LNCAP (cell line): ENCODE measurements at regions not wholly inside any gene's neighbourhood (a gene's known extent, or its start where the extent isn't known, plus 50 kb on each side); places are given as distances from the start of the nearest gene placed in this dataset.

Experiments
- TF ChIP-seq, protein P1 (sequence below): fragments of 450-650 bp; IDR thresholded peaks from 2 replicates; pipeline ENCODE4 v1.5.1; 2017; ENCODE audit warnings: mild to moderate bottlenecking

DNA sequence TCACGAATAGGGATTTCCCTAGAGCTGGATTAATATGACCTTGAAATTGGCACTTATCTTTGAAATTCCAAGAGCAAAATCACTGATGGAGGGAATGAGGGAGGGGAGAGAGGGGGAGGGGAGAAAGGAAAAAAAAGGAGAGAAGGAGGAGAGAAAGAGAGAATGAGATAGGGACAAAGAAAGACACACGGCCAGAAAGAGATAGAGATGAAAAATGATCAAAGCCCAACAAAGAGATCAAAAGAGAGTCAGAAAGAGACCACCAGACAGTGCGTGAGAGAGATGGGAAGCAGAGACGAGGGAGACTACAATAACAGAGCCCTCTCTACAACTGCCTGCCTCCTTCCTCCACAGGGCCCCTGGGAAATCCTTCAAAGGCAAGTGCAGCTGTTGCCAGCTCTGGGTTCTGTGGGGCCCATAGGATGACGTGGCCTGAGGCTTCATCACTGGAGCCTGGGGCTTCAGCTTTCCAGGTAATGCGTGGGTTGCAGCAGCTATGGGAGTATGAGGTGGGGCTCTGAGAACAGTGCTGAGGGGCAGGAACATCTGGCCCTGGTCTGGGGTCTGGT is 58.3 kb upstream of the SHB start:
- TF ChIP-seq, protein P1, sequence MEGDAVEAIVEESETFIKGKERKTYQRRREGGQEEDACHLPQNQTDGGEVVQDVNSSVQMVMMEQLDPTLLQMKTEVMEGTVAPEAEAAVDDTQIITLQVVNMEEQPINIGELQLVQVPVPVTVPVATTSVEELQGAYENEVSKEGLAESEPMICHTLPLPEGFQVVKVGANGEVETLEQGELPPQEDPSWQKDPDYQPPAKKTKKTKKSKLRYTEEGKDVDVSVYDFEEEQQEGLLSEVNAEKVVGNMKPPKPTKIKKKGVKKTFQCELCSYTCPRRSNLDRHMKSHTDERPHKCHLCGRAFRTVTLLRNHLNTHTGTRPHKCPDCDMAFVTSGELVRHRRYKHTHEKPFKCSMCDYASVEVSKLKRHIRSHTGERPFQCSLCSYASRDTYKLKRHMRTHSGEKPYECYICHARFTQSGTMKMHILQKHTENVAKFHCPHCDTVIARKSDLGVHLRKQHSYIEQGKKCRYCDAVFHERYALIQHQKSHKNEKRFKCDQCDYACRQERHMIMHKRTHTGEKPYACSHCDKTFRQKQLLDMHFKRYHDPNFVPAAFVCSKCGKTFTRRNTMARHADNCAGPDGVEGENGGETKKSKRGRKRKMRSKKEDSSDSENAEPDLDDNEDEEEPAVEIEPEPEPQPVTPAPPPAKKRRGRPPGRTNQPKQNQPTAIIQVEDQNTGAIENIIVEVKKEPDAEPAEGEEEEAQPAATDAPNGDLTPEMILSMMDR: no peak

- TF ChIP-seq, protein P1: no peak
These were observed 57.7 kb upstream of the SHB start for GRCh38 chr9:38126730-38127129.

DNA sequence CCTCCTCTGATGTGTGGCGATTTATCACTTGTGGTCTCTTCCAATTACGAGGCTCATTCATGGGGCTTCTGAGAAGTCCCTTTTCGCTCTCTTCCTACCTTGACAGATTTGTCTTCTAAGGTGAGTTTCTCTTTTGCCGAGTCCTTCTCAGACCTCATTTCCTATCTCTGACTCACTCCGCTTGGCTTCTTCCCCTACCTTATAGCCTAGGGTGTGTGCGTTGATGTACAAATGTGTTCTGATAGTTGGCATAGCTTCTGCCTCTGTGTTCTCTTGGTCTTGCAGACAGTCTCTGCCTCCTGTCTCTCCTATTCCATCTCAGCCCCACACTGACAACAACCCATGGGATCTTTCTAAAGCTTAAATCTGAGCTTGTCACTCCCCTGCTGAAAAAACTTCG is 56.9 kb upstream of the SHB start:
- TF ChIP-seq, protein P1: no peak

GRCh38 chr9:38120961-38121360 is 51.9 kb upstream of the SHB start:
- TF ChIP-seq, protein P1: no peak

GRCh38 chr9:38119560-38120236 is 50.7 kb upstream of the SHB start:
- TF ChIP-seq, protein P1: no peak

DNA sequence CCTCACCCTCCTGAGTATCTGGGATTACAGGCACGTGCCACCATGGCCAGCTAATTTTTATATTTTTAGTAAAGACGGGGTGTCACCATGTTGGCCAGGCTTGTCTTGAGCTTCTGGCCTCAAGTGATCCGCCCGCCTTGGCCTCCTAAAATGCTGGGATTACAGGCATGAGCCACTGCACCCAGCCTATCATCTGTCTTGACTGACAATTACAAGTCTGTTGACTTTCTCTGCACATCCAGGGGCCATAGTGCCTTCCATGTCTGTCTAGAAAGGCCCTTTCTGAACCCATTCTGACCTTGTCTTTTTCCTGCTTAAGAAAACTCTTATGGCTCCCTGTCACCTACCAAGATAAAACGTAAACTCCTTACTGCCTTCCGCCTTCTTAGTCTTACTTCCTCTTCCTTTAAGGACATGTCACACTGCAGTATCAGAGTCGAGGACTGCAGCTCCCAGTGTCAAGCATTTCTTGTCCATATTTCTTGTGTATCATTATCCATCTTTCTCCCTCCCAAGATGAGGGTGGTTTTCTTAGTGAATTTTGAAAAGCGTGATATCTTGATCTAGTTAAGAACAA is 49.9 kb upstream of the SHB start:
- TF ChIP-seq, protein P1: no peak
